ENCODE measurements at regions not wholly inside any gene's neighbourhood (a gene's known extent, or its start where the extent isn't known, plus 50 kb on each side); places are given as distances from the start of the nearest gene placed in this dataset.
A peak's percentile ranks its signal among the peaks of the same experiment; 100 is the strongest.

DNA sequence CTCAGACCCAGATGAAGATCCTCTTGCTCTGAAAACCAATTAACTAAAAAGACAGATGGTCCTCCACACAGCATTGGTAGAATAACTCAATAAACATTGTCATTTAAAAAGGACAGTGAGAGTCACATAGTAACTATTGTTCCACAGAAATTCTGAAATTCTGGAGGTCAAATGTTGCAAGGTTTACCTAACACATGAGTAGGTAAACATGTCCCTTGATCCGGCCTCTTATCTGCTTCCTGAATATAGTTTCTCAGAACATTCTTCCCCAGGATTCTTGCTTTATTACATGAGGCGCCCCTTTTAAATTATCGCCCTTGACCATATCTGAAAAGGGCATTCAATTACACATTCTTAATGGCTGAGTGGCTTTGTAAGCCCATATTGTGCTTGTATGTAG lies 270.7 kb downstream of the SEMA3D start:
- no peak for FAIRE-seq
- peak in 1 of 5 donors; percentile 3 for DNase-seq
- no peak overlapping the region for H3K27ac ChIP-seq (ENCODE audit: low read depth in 2 of 2, low read length in 2 of 2)
- no peak overlapping the region for H3K4me3 ChIP-seq (ENCODE audit: low read length in 3 of 3)
- no peaks in the 10 kb centered on the region for H3K36me3 ChIP-seq (ENCODE audit: control insufficient read depth in 2 of 3, insufficient read depth in 3 of 3, low read length in 3 of 3)
- peaks cover 0 to 6% (median 0%) of the 10 kb centered on the region in 3 donors for H3K9me3 ChIP-seq (ENCODE audit: control insufficient read depth in 2 of 3, insufficient read depth in 1 of 3, low read length in 3 of 3)
- intact Hi-C loops (cut with DNase I): no loop called here
- H3K9ac ChIP-seq (ENCODE audit: low read length in 3 of 3): no peak overlapping the region
- H3K27me3 ChIP-seq (ENCODE audit: control insufficient read depth, insufficient read depth, low read length): no peaks in the 10 kb centered on the region
- no peaks in the 10 kb centered on the region for H3K4me1 ChIP-seq (ENCODE audit: control insufficient read depth in 2 of 3, insufficient read depth in 2 of 3, low read depth in 1 of 3, low read length in 3 of 3)
- TF ChIP-seq, protein P1, sequence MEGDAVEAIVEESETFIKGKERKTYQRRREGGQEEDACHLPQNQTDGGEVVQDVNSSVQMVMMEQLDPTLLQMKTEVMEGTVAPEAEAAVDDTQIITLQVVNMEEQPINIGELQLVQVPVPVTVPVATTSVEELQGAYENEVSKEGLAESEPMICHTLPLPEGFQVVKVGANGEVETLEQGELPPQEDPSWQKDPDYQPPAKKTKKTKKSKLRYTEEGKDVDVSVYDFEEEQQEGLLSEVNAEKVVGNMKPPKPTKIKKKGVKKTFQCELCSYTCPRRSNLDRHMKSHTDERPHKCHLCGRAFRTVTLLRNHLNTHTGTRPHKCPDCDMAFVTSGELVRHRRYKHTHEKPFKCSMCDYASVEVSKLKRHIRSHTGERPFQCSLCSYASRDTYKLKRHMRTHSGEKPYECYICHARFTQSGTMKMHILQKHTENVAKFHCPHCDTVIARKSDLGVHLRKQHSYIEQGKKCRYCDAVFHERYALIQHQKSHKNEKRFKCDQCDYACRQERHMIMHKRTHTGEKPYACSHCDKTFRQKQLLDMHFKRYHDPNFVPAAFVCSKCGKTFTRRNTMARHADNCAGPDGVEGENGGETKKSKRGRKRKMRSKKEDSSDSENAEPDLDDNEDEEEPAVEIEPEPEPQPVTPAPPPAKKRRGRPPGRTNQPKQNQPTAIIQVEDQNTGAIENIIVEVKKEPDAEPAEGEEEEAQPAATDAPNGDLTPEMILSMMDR (IDR thresholded peaks at IDR 0.05; ENCODE audit: borderline replicate concordance, extremely low read depth, insufficient read depth): no peak

DNA sequence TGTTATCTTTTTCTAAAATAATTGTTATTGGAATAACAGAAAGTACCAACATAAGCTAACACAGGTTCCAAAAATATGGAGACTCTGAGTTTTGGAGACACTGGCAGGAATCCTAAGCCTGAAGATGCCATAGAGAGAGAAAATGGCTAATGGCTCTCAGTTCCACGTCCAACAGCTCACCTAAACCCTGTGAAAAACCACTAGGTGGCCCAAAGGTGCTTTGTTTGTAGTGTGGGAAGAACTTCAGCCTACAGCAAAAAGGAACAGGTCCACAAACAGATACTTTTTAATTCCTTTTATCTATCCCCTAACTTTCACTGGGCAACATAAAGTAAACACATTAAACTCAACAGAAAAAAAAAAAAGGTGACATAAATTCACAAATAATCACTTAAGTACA lies 272.3 kb downstream of the SEMA3D start:
- no peak overlapping the region for H3K9ac ChIP-seq (ENCODE audit: low read length in 3 of 3)
- intact Hi-C loops (cut with DNase I): no loop called here
- no peak overlapping the region for H3K27ac ChIP-seq (ENCODE audit: low read depth in 2 of 2, low read length in 2 of 2)
- no peaks in the 10 kb centered on the region for H3K27me3 ChIP-seq (ENCODE audit: control insufficient read depth, insufficient read depth, low read length)
- peaks cover 0 to 2% (median 0%) of the 10 kb centered on the region in 3 donors for H3K9me3 ChIP-seq (ENCODE audit: control insufficient read depth in 2 of 3, insufficient read depth in 1 of 3, low read length in 3 of 3)
- DNase-seq (no peak), FAIRE-seq (no peak)
- no peaks in the 10 kb centered on the region for H3K4me1 ChIP-seq (ENCODE audit: control insufficient read depth in 2 of 3, insufficient read depth in 2 of 3, low read depth in 1 of 3, low read length in 3 of 3)
- TF ChIP-seq, protein P1 (IDR thresholded peaks at IDR 0.05; ENCODE audit: borderline replicate concordance, extremely low read depth, insufficient read depth): no peak
- no peaks in the 10 kb centered on the region for H3K36me3 ChIP-seq (ENCODE audit: control insufficient read depth in 2 of 3, insufficient read depth in 3 of 3, low read length in 3 of 3)
- no peak overlapping the region for H3K4me3 ChIP-seq (ENCODE audit: low read length in 3 of 3)

DNA sequence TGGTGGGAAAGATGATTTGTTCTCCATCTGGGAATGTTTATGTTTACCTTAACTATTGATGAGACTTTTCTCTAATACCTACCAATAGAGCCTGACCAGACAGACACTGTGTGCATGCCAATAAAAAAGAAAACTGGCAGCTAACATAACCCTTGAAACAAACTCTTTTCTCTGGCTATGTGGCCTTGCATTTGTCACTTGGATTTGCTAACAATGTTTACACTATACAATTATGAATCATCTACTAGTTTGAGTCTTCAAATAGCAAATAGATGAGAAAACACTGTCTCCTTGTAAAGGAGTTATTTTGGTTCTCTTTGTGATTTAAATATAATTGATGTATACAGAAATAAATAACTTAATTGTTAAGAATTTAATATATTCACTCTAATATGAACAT lies 273.1 kb downstream of the SEMA3D start:
- no peaks in the 10 kb centered on the region for H3K4me1 ChIP-seq (ENCODE audit: control insufficient read depth in 2 of 3, insufficient read depth in 2 of 3, low read depth in 1 of 3, low read length in 3 of 3)
- no peaks in the 10 kb centered on the region for H3K36me3 ChIP-seq (ENCODE audit: control insufficient read depth in 2 of 3, insufficient read depth in 3 of 3, low read length in 3 of 3)
- no peak overlapping the region for H3K27ac ChIP-seq (ENCODE audit: low read depth in 2 of 2, low read length in 2 of 2)
- H3K9ac ChIP-seq (ENCODE audit: low read length in 3 of 3): no peak overlapping the region
- TF ChIP-seq, protein P1 (IDR thresholded peaks at IDR 0.05; ENCODE audit: borderline replicate concordance, extremely low read depth, insufficient read depth): no peak
- no peak overlapping the region for H3K4me3 ChIP-seq (ENCODE audit: low read length in 3 of 3)
- no peaks in the 10 kb centered on the region for H3K9me3 ChIP-seq (ENCODE audit: control insufficient read depth in 2 of 3, insufficient read depth in 1 of 3, low read length in 3 of 3)
- H3K27me3 ChIP-seq (ENCODE audit: control insufficient read depth, insufficient read depth, low read length): no peaks in the 10 kb centered on the region
- intact Hi-C loops (cut with DNase I): no loop called here
- FAIRE-seq: peak; percentile 6
- DNase-seq: no peak

DNA sequence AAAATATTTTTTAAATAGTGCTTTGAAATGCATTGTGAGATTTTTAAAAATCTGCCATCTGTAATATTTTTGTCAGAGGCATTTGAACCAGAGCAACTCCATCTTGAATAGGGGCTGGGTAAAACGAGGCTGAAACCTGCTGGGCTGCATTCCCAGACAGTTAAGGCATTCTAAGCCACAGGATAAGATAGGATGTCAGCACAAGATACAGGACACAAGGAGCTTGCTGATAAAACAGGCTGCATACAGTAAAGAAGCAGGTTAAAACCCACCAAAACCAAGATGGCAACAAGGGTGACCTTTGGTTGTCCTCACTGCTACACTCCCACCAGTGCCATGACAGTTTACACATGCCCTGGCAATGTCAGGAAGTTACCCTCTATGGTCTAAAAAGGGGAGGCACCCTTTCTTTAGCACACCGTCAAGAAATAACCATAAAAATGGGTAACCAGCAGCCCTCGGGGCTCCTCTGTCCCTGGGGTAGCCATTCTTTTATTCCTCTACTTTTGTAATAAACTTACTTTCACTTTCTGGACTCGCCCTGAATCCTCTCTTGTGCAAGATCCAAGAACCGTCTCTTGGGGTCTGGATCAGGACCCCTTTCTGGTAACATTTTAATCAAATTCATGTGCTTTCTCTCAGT lies 273.7 kb downstream of the SEMA3D start:
- FAIRE-seq (no peak), DNase-seq (no peak)
- Histone ChIP-seq H3K9me3 (ENCODE audit: control insufficient read depth in 2 of 3, insufficient read depth in 1 of 3, low read length in 3 of 3) (no peaks in the 10 kb centered on the region), H3K36me3 (ENCODE audit: control insufficient read depth in 2 of 3, insufficient read depth in 3 of 3, low read length in 3 of 3) (no peaks in the 10 kb centered on the region), H3K4me1 (ENCODE audit: control insufficient read depth in 2 of 3, insufficient read depth in 2 of 3, low read depth in 1 of 3, low read length in 3 of 3) (no peaks in the 10 kb centered on the region), H3K27ac (ENCODE audit: low read depth in 2 of 2, low read length in 2 of 2) (no peak overlapping the region), H3K27me3 (ENCODE audit: control insufficient read depth, insufficient read depth, low read length) (no peaks in the 10 kb centered on the region), H3K4me3 (ENCODE audit: low read length in 3 of 3) (no peak overlapping the region), H3K9ac (ENCODE audit: low read length in 3 of 3) (no peak overlapping the region)
- intact Hi-C loops (cut with DNase I): no loop called here
- TF ChIP-seq, protein P1 (IDR thresholded peaks at IDR 0.05; ENCODE audit: borderline replicate concordance, extremely low read depth, insufficient read depth): no peak

All from kidney (tissue), 13 donors.